Spleen (tissue), 11 donors: ENCODE measurements at regions not wholly inside any gene's neighbourhood (a gene's known extent, or its start where the extent isn't known, plus 50 kb on each side); places are given as distances from the start of the nearest gene placed in this dataset.

Experiments used
- DNase-seq: peaks from one replicate; pipeline ENCODE4 v3.0.0-alpha.2; 2020
- H3K27ac ChIP-seq, 8 donors: fragments of 200-600 bp; sonication (generic) in 7 of 8; 1 replicate in 4 of 8; 2 replicates in 4 of 8; pipeline versions ENCODE4 v1.5.0 to v1.8.0; 2016 to 2021; ENCODE audit warnings: inconsistent platforms in 4 of 8, mild to moderate bottlenecking in 4 of 8, moderate library complexity in 1 of 8
- H3K27me3 ChIP-seq, 7 donors: fragments of 200-600 bp; sonication (generic) in 6 of 7; replicated peaks in 1 of 7; 1 replicate in 4 of 7; 2 replicates in 3 of 7; pipeline versions ENCODE4 v1.5.0 to v1.8.0; 2016 to 2021; ENCODE audit warnings: inconsistent platforms in 3 of 7, mild to moderate bottlenecking in 1 of 7
- H3K36me3 ChIP-seq, 6 donors: fragments of 200-600 bp; sonication (generic) in 5 of 6; 1 replicate in 4 of 6; 2 replicates in 2 of 6; pipeline versions ENCODE4 v1.5.0 to v1.8.0; 2016 to 2021; ENCODE audit warnings: inconsistent platforms in 2 of 6
- H3K4me1 ChIP-seq, 6 donors: fragments of 200-600 bp; sonication (generic) in 5 of 6; 1 replicate in 3 of 6; 2 replicates in 3 of 6; pipeline versions ENCODE4 v1.5.0 to v1.8.0; 2016 to 2021; ENCODE audit warnings: inconsistent platforms in 3 of 6
- H3K4me3 ChIP-seq, 8 donors: fragments of 200-600 bp; sonication (generic) in 7 of 8; 1 replicate in 4 of 8; 2 replicates in 4 of 8; pipeline versions ENCODE4 v1.5.0 to v1.8.0; 2016 to 2021; ENCODE audit warnings: inconsistent platforms in 4 of 8, mild to moderate bottlenecking in 4 of 8, moderate library complexity in 2 of 8
- H3K9me3 ChIP-seq, 8 donors: fragments of 200-600 bp; sonication (generic) in 7 of 8; 1 replicate in 4 of 8; 2 replicates in 4 of 8; pipeline versions ENCODE4 v1.5.0 to v1.8.0; 2016 to 2021; ENCODE audit warnings: inconsistent platforms in 4 of 8
- CTCF ChIP-seq, 11 experiments: fragments of 200-600 bp in 7 of 11; fragments of 450-650 bp in 4 of 11; sonication (generic) in 4 of 11; IDR thresholded peaks in 8 of 11; conservative IDR thresholded peaks in 3 of 11; 1 replicate in 7 of 11; 2 replicates in 4 of 11; pipeline versions ENCODE4 v1.4.0 to v1.8.0; 2016 to 2021; ENCODE audit warnings: antibody characterized with exemption in 11 of 11, inconsistent platforms in 4 of 11, mild to moderate bottlenecking in 1 of 11
- POLR2A ChIP-seq, 3 donors: fragments of 450-650 bp; IDR thresholded peaks; one replicate each; pipeline ENCODE4 v1.5.1; 2017; ENCODE audit warnings: antibody characterized with exemption in 3 of 3, mild to moderate bottlenecking in 1 of 3
- POLR2AphosphoS5 ChIP-seq, 3 donors: sonication (generic); formaldehyde crosslinking; IDR thresholded peaks; one replicate each; pipeline ENCODE4 v1.5.1; 2017; ENCODE audit warnings: antibody characterized with exemption in 3 of 3
- WGBS, 5 donors: extraction: QIAGEN DNeasy Blood & Tissue Kit in 3 of 5; methylation state at CpG; one replicate each; pipeline versions ENCODE4 v1.1.5 to v1.1.7; 2013 to 2018; 5-methylcytosine and 5-hydroxymethylcytosine counted together
- intact Hi-C: fragments of 100-400 bp; cut with DNase I; formaldehyde crosslinking; loops from one replicate; pipeline ENCODE4 v1.15.0; 2023; ENCODE audit warnings: low total_unique reads
- donor health status: healthy with polysubstance abuse.
- donor health status: DM: no; HTN: no; CAD: no; lungs with moderate emphysema.
- donor health status: DM: no; HTN: no; CAD: no.
- donor health status: Bipolar disorder and iron deficiency.
- donor health status: healthy.
- donor health status: DM: no; HTN: no; CAD: no.
- donor health status: DM: yes; HTN: yes; CAD: no.

- intact Hi-C loops, result no loop called here
- Histone ChIP-seq H3K4me3 (no peak overlapping the region), H3K4me1 (no peaks in the 10 kb centered on the region), H3K27ac (no peak overlapping the region), H3K27me3 (no peaks in the 10 kb centered on the region), H3K36me3 (no peaks in the 10 kb centered on the region), H3K9me3 (peaks cover 0 to 22% (median 6%) of the 10 kb centered on the region in 8 donors)
- 66 to 82% (median 78%) methylated on average over 2 of the region's 2 CpGs for WGBS, 5 donors
- DNase-seq, result no peak
- TF ChIP-seq POLR2AphosphoS5 (IDR thresholded peaks at IDR 0.05) (no peak), CTCF (IDR thresholded peaks at IDR 0.05 in 8 of 11, conservative IDR thresholded peaks at IDR 0.05 in 3 of 11) (no peak), POLR2A (IDR thresholded peaks at IDR 0.05) (no peak)
These were observed 1000.4 kb downstream of the ADGRL2 start for GRCh38 chr1:82801176-82801575.

GRCh38 chr1:82800721-82801120 lies 1000.0 kb downstream of the ADGRL2 start:
- H3K27ac ChIP-seq, result no peak overlapping the region
- intact Hi-C loops, result no loop called here
- H3K4me3 ChIP-seq, result no peak overlapping the region
- H3K9me3 ChIP-seq, result peaks cover 0 to 22% (median 6%) of the 10 kb centered on the region in 8 donors
- TF ChIP-seq CTCF (IDR thresholded peaks at IDR 0.05 in 8 of 11, conservative IDR thresholded peaks at IDR 0.05 in 3 of 11) (no peak), POLR2A (IDR thresholded peaks at IDR 0.05) (no peak), POLR2AphosphoS5 (IDR thresholded peaks at IDR 0.05) (no peak)
- no peaks in the 10 kb centered on the region for H3K4me1 ChIP-seq
- H3K27me3 ChIP-seq, result no peaks in the 10 kb centered on the region
- WGBS, 5 donors, result 76 to 90% (median 82%) methylated on average over 2 of the region's 2 CpGs
- H3K36me3 ChIP-seq, result no peaks in the 10 kb centered on the region
- no peak for DNase-seq

GRCh38 chr1:82799261-82799660 lies 998.5 kb downstream of the ADGRL2 start:
- H3K27ac ChIP-seq, result no peak overlapping the region
- H3K27me3 ChIP-seq, result no peaks in the 10 kb centered on the region
- H3K9me3 ChIP-seq, result peaks cover 0 to 22% (median 6%) of the 10 kb centered on the region in 8 donors
- H3K4me3 ChIP-seq, result no peak overlapping the region
- no peaks in the 10 kb centered on the region for H3K36me3 ChIP-seq
- intact Hi-C loops, result no loop called here
- WGBS, 5 donors, result 0 to 81% (median 74%) methylated on average over 1 of the region's 1 CpG
- TF ChIP-seq CTCF (IDR thresholded peaks at IDR 0.05 in 8 of 11, conservative IDR thresholded peaks at IDR 0.05 in 3 of 11) (no peak), POLR2A (IDR thresholded peaks at IDR 0.05) (no peak), POLR2AphosphoS5 (IDR thresholded peaks at IDR 0.05) (no peak)
- no peaks in the 10 kb centered on the region for H3K4me1 ChIP-seq
- DNase-seq, result no peak

- H3K36me3 ChIP-seq, result no peaks in the 10 kb centered on the region
- peaks cover 0 to 32% (median 14%) of the 10 kb centered on the region in 8 donors for H3K9me3 ChIP-seq
- 73 to 80% (median 74%) methylated on average over 3 of the region's 3 CpGs for WGBS, 5 donors
- H3K4me1 ChIP-seq, result no peaks in the 10 kb centered on the region
- intact Hi-C loops, result no loop called here
- H3K4me3 ChIP-seq, result no peak overlapping the region
- no peak for TF ChIP-seq POLR2AphosphoS5 (IDR thresholded peaks at IDR 0.05)
- TF ChIP-seq CTCF (IDR thresholded peaks at IDR 0.05 in 8 of 11, conservative IDR thresholded peaks at IDR 0.05 in 3 of 11), result no peak
- TF ChIP-seq POLR2A (IDR thresholded peaks at IDR 0.05), result no peak
- no peaks in the 10 kb centered on the region for H3K27me3 ChIP-seq
- no peak overlapping the region for H3K27ac ChIP-seq
- no peak for DNase-seq
These were observed 994.9 kb downstream of the ADGRL2 start for GRCh38 chr1:82795508-82796149.
